ENCODE measurements at regions not wholly inside any gene's neighbourhood (a gene's known extent, or its start where the extent isn't known, plus 50 kb on each side); places are given as distances from the start of the nearest gene placed in this dataset.

- DNase-seq: no peak
These were observed 808.2 kb downstream of the SQOR start for GRCh38 chr15:46442901-46443590.

GRCh38 chr15:46450112-46450809 lies 815.4 kb downstream of the SQOR start:
- no peak for DNase-seq

GRCh38 chr15:46450810-46451182 lies 816.0 kb downstream of the SQOR start:
- DNase-seq: no peak

GRCh38 chr15:46452297-46452820 lies 817.5 kb downstream of the SQOR start:
- DNase-seq: no peak

- DNase-seq: no peak
These were observed 821.6 kb downstream of the SQOR start for GRCh38 chr15:46456456-46456855.

- DNase-seq: no peak
These were observed 825.7 kb downstream of the SQOR start for GRCh38 chr15:46460431-46461094.

- no peak for DNase-seq
These were observed 826.6 kb downstream of the SQOR start for GRCh38 chr15:46461416-46461815.

GRCh38 chr15:46467041-46467440 lies 832.2 kb downstream of the SQOR start:
- no peak for DNase-seq

GRCh38 chr15:46471096-46471495 lies 836.3 kb downstream of the SQOR start:
- DNase-seq: no peak

GRCh38 chr15:46489276-46489675 lies 854.4 kb downstream of the SQOR start:
- DNase-seq: no peak

GRCh38 chr15:46496491-46497115 lies 861.8 kb downstream of the SQOR start:
- DNase-seq: no peak

- no peak for DNase-seq
These were observed 867.8 kb downstream of the SQOR start for GRCh38 chr15:46502667-46503066.

- DNase-seq: no peak
These were observed 883.6 kb downstream of the SQOR start for GRCh38 chr15:46518381-46518780.

- no peak for DNase-seq
These were observed 888.9 kb downstream of the SQOR start for GRCh38 chr15:46523701-46524100.

GRCh38 chr15:46525984-46526725 lies 891.3 kb downstream of the SQOR start:
- DNase-seq: no peak

GRCh38 chr15:46526726-46527110 lies 891.9 kb downstream of the SQOR start:
- no peak for DNase-seq

GRCh38 chr15:46543626-46544025 lies 908.8 kb downstream of the SQOR start:
- no peak for DNase-seq

GRCh38 chr15:46548989-46549388 lies 914.2 kb downstream of the SQOR start:
- DNase-seq: no peak

- no peak for DNase-seq
These were observed 917.5 kb downstream of the SQOR start for GRCh38 chr15:46552316-46552715.

GRCh38 chr15:46555547-46555946 lies 920.7 kb downstream of the SQOR start:
- no peak for DNase-seq

- no peak for DNase-seq
These were observed 921.2 kb downstream of the SQOR start for GRCh38 chr15:46556010-46556409.

- no peak for DNase-seq
These were observed 921.9 kb downstream of the SQOR start for GRCh38 chr15:46556559-46557379.

Data from activated gamma-delta T cell (primary cell).